Chondrocyte (in vitro differentiated cells): ENCODE measurements at regions not wholly inside any gene's neighbourhood (a gene's known extent, or its start where the extent isn't known, plus 50 kb on each side); places are given as distances from the start of the nearest gene placed in this dataset.
A peak's percentile ranks its signal among the peaks of the same experiment; 100 is the strongest.

Experiments
- DNase-seq: peaks from one replicate; pipeline ENCODE4 v3.0.0; 2021; ENCODE audit warnings: mixed read lengths, low spot score
- H3K27ac Mint-ChIP-seq: one replicate; pipeline ENCODE4 v1.8.0; 2021; ENCODE audit warnings: mild to moderate bottlenecking, moderate library complexity, mixed read lengths; ENCODE audit not compliant: unreplicated experiment
- H3K27me3 Mint-ChIP-seq: 2 replicates; pipeline ENCODE4 v1.8.0; 2021; ENCODE audit warnings: low read depth, mixed read lengths
- H3K36me3 Mint-ChIP-seq: 2 replicates; pipeline ENCODE4 v1.8.0; 2021; ENCODE audit warnings: low read depth, mixed read lengths
- H3K4me1 Mint-ChIP-seq: 2 replicates; pipeline ENCODE4 v1.8.0; 2021; ENCODE audit warnings: low read depth, mild to moderate bottlenecking, mixed read lengths
- H3K4me3 Mint-ChIP-seq: one replicate; pipeline ENCODE4 v1.8.0; 2021; ENCODE audit warnings: mild to moderate bottlenecking, moderate library complexity, mixed read lengths; ENCODE audit not compliant: unreplicated experiment
- H3K9me3 Mint-ChIP-seq: 2 replicates; pipeline ENCODE4 v1.8.0; 2021; ENCODE audit warnings: low read depth, mixed read lengths
- CTCF ChIP-seq: fragments of 200-600 bp; sonication (generic); IDR thresholded peaks from 2 replicates; pipeline ENCODE4 v1.5.0; 2021; ENCODE audit warnings: antibody characterized with exemption, mild to moderate bottlenecking, moderate library complexity

GRCh38 chr2:220465700-220466099, 838.3 kb downstream of the SLC4A3 start:
- no peaks in the 10 kb centered on the region for H3K9me3 Mint-ChIP-seq
- H3K4me3 Mint-ChIP-seq, result no peak overlapping the region
- H3K4me1 Mint-ChIP-seq, result peaks cover 40% of the 10 kb centered on the region
- no peak for TF ChIP-seq CTCF
- no peaks in the 10 kb centered on the region for H3K27me3 Mint-ChIP-seq
- no peak for DNase-seq
- no peak overlapping the region for H3K27ac Mint-ChIP-seq
- no peaks in the 10 kb centered on the region for H3K36me3 Mint-ChIP-seq

GRCh38 chr2:220466251-220466691, 838.8 kb downstream of the SLC4A3 start:
- H3K9me3 Mint-ChIP-seq, result no peaks in the 10 kb centered on the region
- no peak for TF ChIP-seq CTCF
- no peak overlapping the region for H3K4me3 Mint-ChIP-seq
- no peaks in the 10 kb centered on the region for H3K36me3 Mint-ChIP-seq
- H3K27ac Mint-ChIP-seq, result peak overlapping the region; percentile 7
- H3K27me3 Mint-ChIP-seq, result no peaks in the 10 kb centered on the region
- peaks cover 40% of the 10 kb centered on the region for H3K4me1 Mint-ChIP-seq
- no peak for DNase-seq

GRCh38 chr2:220469201-220469600, 841.8 kb downstream of the SLC4A3 start:
- no peak for TF ChIP-seq CTCF
- Mint-ChIP-seq H3K9me3 (no peaks in the 10 kb centered on the region), H3K27ac (peak overlapping the region; percentile 28), H3K4me3 (no peak overlapping the region), H3K36me3 (no peaks in the 10 kb centered on the region), H3K4me1 (peaks cover 32% of the 10 kb centered on the region), H3K27me3 (no peaks in the 10 kb centered on the region)
- no peak for DNase-seq

GRCh38 chr2:220473611-220474010, 846.2 kb downstream of the SLC4A3 start:
- peaks cover 12% of the 10 kb centered on the region for H3K4me1 Mint-ChIP-seq
- no peak overlapping the region for H3K4me3 Mint-ChIP-seq
- DNase-seq, result no peak
- H3K9me3 Mint-ChIP-seq, result no peaks in the 10 kb centered on the region
- TF ChIP-seq CTCF, result no peak
- H3K36me3 Mint-ChIP-seq, result no peaks in the 10 kb centered on the region
- no peaks in the 10 kb centered on the region for H3K27me3 Mint-ChIP-seq
- no peak overlapping the region for H3K27ac Mint-ChIP-seq

GRCh38 chr2:220476877-220477276, 849.4 kb downstream of the SLC4A3 start:
- no peak for TF ChIP-seq CTCF
- Mint-ChIP-seq H3K4me1 (no peaks in the 10 kb centered on the region), H3K36me3 (no peaks in the 10 kb centered on the region), H3K27ac (no peak overlapping the region), H3K27me3 (no peaks in the 10 kb centered on the region), H3K9me3 (no peaks in the 10 kb centered on the region), H3K4me3 (no peak overlapping the region)
- no peak for DNase-seq
